ENCODE measurements at regions not wholly inside any gene's neighbourhood (a gene's known extent, or its start where the extent isn't known, plus 50 kb on each side); places are given as distances from the start of the nearest gene placed in this dataset.
"Not testable (repeated sequence)": the region's sequence is repeated elsewhere in the genome, so short reads cannot be mapped to it uniquely, and the experiment has no call there.

DNA sequence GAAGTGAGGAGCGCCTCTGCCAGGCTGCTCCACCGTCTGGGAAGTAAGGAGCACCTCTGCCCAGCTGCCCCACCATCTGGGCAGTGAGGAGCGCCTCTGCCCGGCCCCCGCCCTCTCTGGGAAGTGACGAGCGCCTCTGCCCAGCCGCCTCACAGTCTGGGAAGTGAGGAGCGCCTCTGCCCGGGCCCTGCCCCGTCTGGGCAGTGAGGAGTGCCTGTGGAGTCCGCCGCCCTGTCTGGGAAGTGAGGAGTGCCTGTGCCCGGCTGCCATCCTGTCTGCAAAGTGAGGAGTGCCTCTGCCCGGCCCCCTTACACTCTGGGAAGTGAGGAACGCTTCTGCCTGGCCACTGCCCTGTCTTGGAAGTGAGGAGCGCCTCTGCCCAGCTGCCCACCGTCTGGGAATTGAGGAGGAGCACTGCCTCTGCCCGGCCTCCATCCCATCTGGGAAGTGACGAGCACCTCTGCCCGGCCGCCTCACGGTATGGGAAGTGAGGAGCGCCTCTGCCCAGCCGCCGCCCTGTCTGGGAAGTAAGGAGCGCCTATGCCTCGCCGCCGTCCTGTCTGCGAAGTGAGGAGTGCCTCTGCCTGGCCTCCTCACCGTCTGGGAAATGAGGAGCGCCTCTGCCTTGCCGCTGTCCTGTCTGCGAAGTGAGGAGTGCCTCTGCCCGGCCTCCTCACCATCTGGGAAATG lies 576.2 kb upstream of the C9orf72 start:
- H3K4me1 ChIP-seq (ENCODE audit: insufficient read depth, low read length); H3K9me3 ChIP-seq (ENCODE audit: control insufficient read depth, insufficient read depth, low read length); H3K36me3 ChIP-seq (ENCODE audit: insufficient read depth, low read length); H3K9ac ChIP-seq (ENCODE audit: low read depth, low read length): not testable (repeated sequence)

DNA sequence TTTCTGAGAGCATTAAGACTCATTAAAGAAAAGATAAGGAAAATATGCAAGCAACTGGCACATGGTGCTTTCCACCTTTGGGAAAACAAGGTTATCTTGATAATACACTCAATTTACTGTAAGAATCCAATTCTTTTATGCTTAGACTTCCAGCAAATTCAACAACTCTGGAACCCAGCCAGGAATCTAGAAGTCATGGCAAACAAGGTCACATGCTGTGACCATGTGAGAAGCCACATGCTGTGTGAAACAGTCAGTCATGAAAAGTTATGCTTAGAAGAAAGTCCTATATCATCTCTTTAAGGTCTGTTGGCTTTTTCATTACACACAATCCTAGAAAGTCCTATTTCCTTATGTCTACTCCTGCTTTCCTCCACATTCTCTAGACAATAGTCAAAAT lies 581.8 kb upstream of the C9orf72 start:
- H3K36me3 ChIP-seq (ENCODE audit: insufficient read depth, low read length) = no peaks in the 10 kb centered on the region
- H3K9me3 ChIP-seq (ENCODE audit: control insufficient read depth, insufficient read depth, low read length) = no peaks in the 10 kb centered on the region; the same call in 1 of the 2 replicates
- no peaks in the 10 kb centered on the region for H3K4me1 ChIP-seq (ENCODE audit: insufficient read depth, low read length)
- no peak overlapping the region for H3K9ac ChIP-seq (ENCODE audit: low read depth, low read length)

DNA sequence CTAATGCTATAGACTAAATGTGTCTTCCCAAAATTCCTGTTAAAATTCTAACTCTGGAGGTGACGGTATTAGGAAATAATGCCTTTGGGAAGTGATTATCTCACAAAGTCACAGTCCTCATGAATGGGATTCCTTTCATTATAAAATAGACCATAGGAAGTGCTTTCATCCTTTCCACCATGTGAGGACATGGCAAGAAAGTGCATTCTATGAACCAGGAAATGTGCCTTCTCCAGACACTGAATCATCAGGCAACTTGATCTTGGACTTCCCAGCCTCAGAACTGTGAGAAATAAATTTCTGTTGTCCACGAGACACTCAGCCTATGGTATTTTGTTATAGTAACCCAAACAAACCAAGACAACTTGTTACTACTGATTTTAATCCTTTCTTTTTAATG lies 582.4 kb upstream of the C9orf72 start:
- Histone ChIP-seq H3K36me3 (ENCODE audit: insufficient read depth, low read length) (no peaks in the 10 kb centered on the region), H3K9ac (ENCODE audit: low read depth, low read length) (no peak overlapping the region), H3K9me3 (ENCODE audit: control insufficient read depth, insufficient read depth, low read length) (no peaks in the 10 kb centered on the region; the same call in 1 of the 2 replicates), H3K4me1 (ENCODE audit: insufficient read depth, low read length) (no peaks in the 10 kb centered on the region)

DNA sequence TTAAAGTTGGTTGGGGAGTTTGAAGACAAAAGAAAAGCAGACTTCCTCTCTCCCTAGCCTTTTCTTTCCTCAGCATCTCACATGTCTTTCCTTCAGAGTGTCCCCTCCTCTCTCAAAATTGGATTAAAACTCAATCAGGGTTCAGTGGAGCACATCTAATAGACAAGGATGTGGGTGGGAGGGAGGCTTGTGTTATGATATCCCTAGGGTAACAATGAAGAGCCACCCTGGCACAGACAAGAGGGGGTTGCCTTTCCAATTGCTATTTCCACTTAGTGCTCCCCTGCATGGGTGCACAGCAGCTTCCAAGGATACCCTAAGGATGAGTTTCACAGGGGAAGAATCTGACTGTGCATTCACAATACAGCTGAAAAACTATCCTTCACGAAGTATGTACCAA lies 585.2 kb upstream of the C9orf72 start:
- Histone ChIP-seq H3K9me3 (ENCODE audit: control insufficient read depth, insufficient read depth, low read length) (no peaks in the 10 kb centered on the region; the same call in 1 of the 2 replicates), H3K36me3 (ENCODE audit: insufficient read depth, low read length) (no peaks in the 10 kb centered on the region), H3K9ac (ENCODE audit: low read depth, low read length) (no peak overlapping the region), H3K4me1 (ENCODE audit: insufficient read depth, low read length) (no peaks in the 10 kb centered on the region)

DNA sequence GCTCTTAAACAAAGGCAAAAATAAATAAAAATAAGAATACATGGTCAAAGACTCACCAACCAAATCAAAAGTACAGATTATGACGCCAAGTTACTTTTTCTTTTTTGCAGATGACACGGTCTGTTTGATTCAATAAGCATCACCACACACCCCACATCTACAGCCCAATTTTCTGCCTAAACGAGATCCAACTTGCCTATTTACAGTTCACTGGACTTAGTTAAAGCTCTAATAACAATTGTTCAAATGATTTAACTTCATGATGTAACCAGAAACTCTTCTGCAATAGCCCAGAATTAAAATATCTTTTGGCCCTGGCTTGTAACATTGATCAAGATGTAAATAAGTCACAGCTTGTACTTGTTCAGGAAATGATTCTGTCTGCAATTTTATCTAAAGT lies 590.3 kb upstream of the C9orf72 start:
- no peak overlapping the region for H3K9ac ChIP-seq (ENCODE audit: low read depth, low read length)
- no peaks in the 10 kb centered on the region for H3K4me1 ChIP-seq (ENCODE audit: insufficient read depth, low read length)
- H3K36me3 ChIP-seq (ENCODE audit: insufficient read depth, low read length) = no peaks in the 10 kb centered on the region
- H3K9me3 ChIP-seq (ENCODE audit: control insufficient read depth, insufficient read depth, low read length) = no peaks in the 10 kb centered on the region

DNA sequence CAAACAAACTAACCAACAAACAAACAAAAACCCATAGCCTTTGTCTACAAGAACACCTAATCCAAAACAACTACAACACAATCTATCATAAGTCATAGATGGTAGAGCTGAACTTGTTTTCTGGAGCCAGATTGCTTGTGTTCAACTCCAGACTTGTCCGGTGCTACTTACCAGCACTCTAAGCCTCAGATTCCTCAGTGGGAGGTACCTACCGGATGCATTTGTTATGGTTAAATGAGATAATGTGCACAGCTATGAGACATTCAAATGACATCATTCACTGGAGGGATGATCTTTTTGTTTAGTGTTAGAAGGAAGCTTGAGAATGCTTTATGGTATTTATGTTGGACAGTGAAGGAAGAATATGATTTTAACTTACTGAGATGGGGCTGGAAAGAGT lies 592.9 kb upstream of the C9orf72 start:
- no peaks in the 10 kb centered on the region for H3K4me1 ChIP-seq (ENCODE audit: insufficient read depth, low read length)
- no peaks in the 10 kb centered on the region for H3K36me3 ChIP-seq (ENCODE audit: insufficient read depth, low read length)
- H3K9me3 ChIP-seq (ENCODE audit: control insufficient read depth, insufficient read depth, low read length) = no peaks in the 10 kb centered on the region
- no peak overlapping the region for H3K9ac ChIP-seq (ENCODE audit: low read depth, low read length)

DNA sequence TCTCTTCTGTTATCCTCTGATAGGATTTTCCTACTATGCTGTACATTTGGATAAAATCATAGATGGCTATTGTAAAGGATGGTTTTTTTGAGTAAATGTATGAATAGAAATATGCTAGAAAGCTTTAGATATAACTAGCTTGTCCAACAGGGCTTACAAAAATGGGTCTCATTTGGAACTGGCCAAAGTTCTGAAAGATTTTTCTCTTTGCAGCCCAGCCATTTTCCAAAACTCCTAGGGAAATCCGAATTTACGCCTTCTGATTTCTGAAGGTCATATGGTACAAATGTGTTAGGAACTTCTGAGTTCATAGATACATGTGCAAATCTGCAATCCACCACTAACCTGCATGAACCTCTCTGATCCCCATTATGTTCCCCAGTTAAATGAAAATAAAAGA lies 603.9 kb upstream of the C9orf72 start:
- Histone ChIP-seq H3K4me1 (ENCODE audit: insufficient read depth, low read length) (no peaks in the 10 kb centered on the region), H3K9ac (ENCODE audit: low read depth, low read length) (no peak overlapping the region), H3K9me3 (ENCODE audit: control insufficient read depth, insufficient read depth, low read length) (no peaks in the 10 kb centered on the region), H3K36me3 (ENCODE audit: insufficient read depth, low read length) (no peaks in the 10 kb centered on the region)

DNA sequence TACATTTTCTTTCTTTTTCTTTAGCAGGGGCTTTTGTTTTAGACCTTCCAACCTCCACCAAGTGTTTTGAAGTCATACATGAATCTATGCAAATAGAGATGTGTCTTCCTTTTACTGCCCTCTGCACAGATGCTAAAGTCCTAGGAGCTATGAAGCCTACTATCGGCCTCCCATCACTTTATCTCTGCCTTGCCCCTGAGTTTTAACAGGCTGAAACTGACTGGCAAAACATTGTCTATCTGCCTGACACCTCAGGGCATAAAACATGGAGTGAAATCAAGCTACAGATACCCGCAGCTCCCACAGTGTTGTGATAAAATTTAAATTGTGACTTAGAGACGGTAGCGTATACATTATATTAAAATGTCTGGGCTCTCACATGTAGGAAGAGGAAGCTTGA lies 604.6 kb upstream of the C9orf72 start:
- no peaks in the 10 kb centered on the region for H3K4me1 ChIP-seq (ENCODE audit: insufficient read depth, low read length)
- no peaks in the 10 kb centered on the region for H3K9me3 ChIP-seq (ENCODE audit: control insufficient read depth, insufficient read depth, low read length)
- no peaks in the 10 kb centered on the region for H3K36me3 ChIP-seq (ENCODE audit: insufficient read depth, low read length)
- H3K9ac ChIP-seq (ENCODE audit: low read depth, low read length) = no peak overlapping the region

DNA sequence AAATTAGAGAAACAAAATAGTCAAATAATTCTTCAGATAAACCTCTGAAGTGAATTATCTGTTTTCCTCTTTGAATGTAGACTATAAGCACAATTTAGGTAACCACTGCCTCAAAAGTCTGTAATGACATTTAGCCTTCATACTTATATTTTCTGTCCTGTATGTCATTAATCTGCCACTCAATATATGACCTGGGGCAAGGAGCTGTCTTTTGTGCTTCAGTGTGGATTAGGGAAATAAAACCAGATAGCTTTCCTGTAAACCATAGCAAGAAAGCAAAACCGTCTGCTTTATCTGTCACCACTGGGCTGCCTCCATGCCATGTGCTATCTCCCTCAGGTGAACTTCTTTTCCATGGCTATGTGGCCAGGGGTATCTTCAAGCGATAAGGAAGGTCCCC lies 606.6 kb upstream of the C9orf72 start:
- no peak overlapping the region for H3K9ac ChIP-seq (ENCODE audit: low read depth, low read length)
- H3K4me1 ChIP-seq (ENCODE audit: insufficient read depth, low read length) = no peaks in the 10 kb centered on the region
- H3K9me3 ChIP-seq (ENCODE audit: control insufficient read depth, insufficient read depth, low read length) = no peaks in the 10 kb centered on the region
- H3K36me3 ChIP-seq (ENCODE audit: insufficient read depth, low read length) = no peaks in the 10 kb centered on the region

DNA sequence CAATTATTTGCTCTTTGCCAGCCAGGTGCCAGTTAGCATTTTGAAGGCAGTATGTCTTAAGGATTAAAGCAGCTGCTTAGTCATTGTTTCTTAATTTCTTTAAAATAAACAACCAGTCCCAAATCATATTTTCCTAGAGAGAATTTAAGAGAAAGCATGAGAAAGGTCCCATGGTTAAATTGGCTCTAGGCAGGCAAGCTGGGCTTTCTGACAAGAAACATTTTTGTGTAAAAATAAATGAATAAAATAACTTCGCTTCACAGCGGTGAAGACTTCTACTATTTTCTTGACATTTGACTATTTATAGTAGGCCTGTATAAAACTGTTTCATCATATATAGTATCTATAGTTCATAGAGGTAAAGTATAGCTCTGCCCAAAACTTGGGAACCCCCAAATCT lies 617.7 kb upstream of the C9orf72 start:
- Histone ChIP-seq H3K4me1 (ENCODE audit: insufficient read depth, low read length) (no peaks in the 10 kb centered on the region), H3K9me3 (ENCODE audit: control insufficient read depth, insufficient read depth, low read length) (no peaks in the 10 kb centered on the region), H3K9ac (ENCODE audit: low read depth, low read length) (no peak overlapping the region), H3K36me3 (ENCODE audit: insufficient read depth, low read length) (no peaks in the 10 kb centered on the region)

DNA sequence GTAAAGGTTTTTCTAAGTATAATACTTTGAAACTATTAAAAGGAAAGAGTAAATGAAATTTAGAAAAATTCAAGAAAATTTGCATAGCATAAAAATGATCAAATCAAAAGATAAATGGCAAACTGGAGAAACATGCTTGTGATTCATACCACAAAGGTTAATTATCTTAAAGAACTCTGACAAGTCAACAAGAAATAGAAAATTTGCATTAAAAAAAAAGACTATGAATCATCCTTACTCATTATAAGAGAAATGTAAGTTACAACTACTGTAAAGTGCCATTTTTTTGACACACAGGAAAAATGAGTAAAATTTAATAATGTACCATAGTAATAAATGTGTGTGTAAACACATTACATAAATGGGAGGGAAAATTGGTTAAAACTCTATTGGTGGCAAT lies 624.4 kb upstream of the C9orf72 start:
- Histone ChIP-seq H3K36me3 (ENCODE audit: insufficient read depth, low read length) (no peaks in the 10 kb centered on the region), H3K9me3 (ENCODE audit: control insufficient read depth, insufficient read depth, low read length) (no peaks in the 10 kb centered on the region), H3K4me1 (ENCODE audit: insufficient read depth, low read length) (no peaks in the 10 kb centered on the region), H3K9ac (ENCODE audit: low read depth, low read length) (no peak overlapping the region)

DNA sequence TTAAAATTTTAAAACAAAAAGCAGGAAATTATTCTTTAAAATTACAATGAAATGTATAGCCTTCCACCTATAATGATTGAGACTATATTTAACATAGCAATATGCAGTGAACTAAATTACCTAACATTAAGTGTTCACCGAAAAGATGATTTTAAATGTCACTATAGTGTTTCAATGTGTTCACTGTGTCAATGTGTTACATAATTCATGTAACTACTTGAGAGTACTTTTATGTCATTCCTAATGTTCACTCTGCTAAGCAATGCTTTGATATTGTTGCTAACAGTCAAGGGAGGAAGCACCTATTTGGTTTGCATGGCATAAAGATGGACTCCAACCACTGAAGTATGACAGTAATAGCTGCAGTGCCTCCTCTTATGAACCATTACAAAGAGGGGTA lies 629.8 kb upstream of the C9orf72 start:
- Histone ChIP-seq H3K9me3 (ENCODE audit: control insufficient read depth, insufficient read depth, low read length) (no peaks in the 10 kb centered on the region), H3K9ac (ENCODE audit: low read depth, low read length) (no peak overlapping the region), H3K4me1 (ENCODE audit: insufficient read depth, low read length) (no peaks in the 10 kb centered on the region), H3K36me3 (ENCODE audit: insufficient read depth, low read length) (no peaks in the 10 kb centered on the region)

DNA sequence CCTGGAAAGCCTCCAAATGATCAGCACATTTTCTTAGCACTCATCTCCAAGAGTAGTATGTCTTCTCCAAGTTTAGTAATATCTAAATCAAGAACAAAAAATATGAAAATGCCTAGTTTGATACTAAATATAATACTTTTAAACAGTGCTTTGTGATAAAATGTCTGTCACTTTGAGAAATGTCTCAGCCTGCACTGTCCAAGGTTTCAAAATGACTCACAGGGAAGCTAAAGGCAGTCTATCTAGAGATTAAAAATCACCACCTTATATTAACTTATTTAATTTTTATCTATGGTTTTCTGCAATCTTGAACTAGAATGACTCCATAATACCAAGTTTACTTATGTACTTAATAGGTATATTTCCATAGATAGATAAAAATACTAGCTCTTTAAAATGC lies 633.0 kb upstream of the C9orf72 start:
- Histone ChIP-seq H3K9me3 (ENCODE audit: control insufficient read depth, insufficient read depth, low read length) (no peaks in the 10 kb centered on the region), H3K36me3 (ENCODE audit: insufficient read depth, low read length) (no peaks in the 10 kb centered on the region), H3K4me1 (ENCODE audit: insufficient read depth, low read length) (no peaks in the 10 kb centered on the region), H3K9ac (ENCODE audit: low read depth, low read length) (no peak overlapping the region)

DNA sequence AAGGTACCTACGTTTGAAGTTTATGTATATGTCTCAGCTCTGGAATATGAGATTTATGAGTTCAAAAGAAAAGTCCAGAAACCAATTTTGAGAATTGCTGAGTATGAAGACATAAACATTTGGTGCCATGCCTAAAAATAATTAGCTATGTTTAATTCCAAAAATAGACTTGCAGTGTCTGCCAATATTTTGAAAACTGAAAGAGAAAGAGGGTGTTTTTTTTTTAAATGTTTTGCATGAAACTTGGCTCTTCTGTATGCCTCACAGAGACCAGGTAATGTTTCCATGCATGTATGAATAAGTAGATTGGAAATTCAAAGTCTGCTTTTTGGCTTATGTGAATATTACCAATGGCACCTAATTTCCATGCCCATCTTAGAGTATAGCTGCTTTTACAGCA lies 634.4 kb upstream of the C9orf72 start:
- Histone ChIP-seq H3K36me3 (ENCODE audit: insufficient read depth, low read length) (no peaks in the 10 kb centered on the region), H3K9me3 (ENCODE audit: control insufficient read depth, insufficient read depth, low read length) (no peaks in the 10 kb centered on the region), H3K9ac (ENCODE audit: low read depth, low read length) (no peak overlapping the region), H3K4me1 (ENCODE audit: insufficient read depth, low read length) (0 out of 2 replicates have a peak, but pooled peaks cover 5% of the 10 kb centered on the region)

DNA sequence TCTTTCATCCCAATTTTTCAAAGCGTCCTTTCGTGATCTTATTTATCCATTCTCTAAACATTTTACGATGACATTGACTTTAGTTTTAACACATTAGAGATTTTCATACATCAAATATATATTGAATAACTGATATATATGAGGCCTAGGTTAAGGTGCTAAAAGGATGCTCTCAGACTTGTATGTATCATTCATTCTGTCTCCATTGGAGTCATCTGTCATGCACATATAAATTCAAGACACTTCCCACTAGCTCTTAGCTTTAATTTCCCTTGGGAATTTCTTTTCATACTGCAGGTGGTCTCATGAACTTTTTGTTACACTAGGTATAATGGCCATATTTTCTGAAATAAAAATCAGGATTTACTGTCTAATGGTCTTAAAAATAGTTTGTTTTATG lies 635.8 kb upstream of the C9orf72 start:
- 0 out of 2 replicates have a peak, but pooled peaks cover 8% of the 10 kb centered on the region for H3K4me1 ChIP-seq (ENCODE audit: insufficient read depth, low read length)
- H3K36me3 ChIP-seq (ENCODE audit: insufficient read depth, low read length) = no peaks in the 10 kb centered on the region
- no peak overlapping the region for H3K9ac ChIP-seq (ENCODE audit: low read depth, low read length)
- H3K9me3 ChIP-seq (ENCODE audit: control insufficient read depth, insufficient read depth, low read length) = no peaks in the 10 kb centered on the region

DNA sequence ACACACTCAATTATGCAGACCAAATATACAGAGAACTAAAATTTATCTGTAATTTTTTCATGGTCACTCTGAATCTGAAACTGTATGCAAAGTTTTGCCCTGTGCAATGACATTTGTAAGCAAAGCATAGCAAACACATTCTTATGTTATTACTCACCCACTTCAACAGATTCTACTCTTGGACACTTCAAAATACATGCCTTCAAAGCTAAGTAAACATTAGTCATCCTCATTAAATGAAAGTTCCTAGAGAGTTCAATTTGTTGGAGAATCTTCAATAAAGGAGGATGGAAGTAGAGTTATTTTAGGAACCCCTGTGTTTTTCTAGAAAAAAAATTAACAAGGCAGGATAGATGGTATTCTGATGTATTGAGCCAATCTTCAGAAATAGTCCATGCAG lies 639.7 kb upstream of the C9orf72 start:
- Histone ChIP-seq H3K9ac (ENCODE audit: low read depth, low read length) (no peak overlapping the region), H3K36me3 (ENCODE audit: insufficient read depth, low read length) (no peaks in the 10 kb centered on the region), H3K9me3 (ENCODE audit: control insufficient read depth, insufficient read depth, low read length) (no peaks in the 10 kb centered on the region), H3K4me1 (ENCODE audit: insufficient read depth, low read length) (0 out of 2 replicates have a peak, but pooled peaks cover 8% of the 10 kb centered on the region)
